Activated CD4-positive, CD25-positive, alpha-beta regulatory T cell (primary cell): ENCODE measurements at regions not wholly inside any gene's neighbourhood (a gene's known extent, or its start where the extent isn't known, plus 50 kb on each side); places are given as distances from the start of the nearest gene placed in this dataset.
"Not testable (repeated sequence)": the region's sequence is repeated elsewhere in the genome, so short reads cannot be mapped to it uniquely, and the experiment has no call there.

Source experiments
- DNase-seq, 4 experiments: peaks; one replicate each; lab custom pipeline; 2025; lab: John Stamatoyannopoulos, UW

DNA sequence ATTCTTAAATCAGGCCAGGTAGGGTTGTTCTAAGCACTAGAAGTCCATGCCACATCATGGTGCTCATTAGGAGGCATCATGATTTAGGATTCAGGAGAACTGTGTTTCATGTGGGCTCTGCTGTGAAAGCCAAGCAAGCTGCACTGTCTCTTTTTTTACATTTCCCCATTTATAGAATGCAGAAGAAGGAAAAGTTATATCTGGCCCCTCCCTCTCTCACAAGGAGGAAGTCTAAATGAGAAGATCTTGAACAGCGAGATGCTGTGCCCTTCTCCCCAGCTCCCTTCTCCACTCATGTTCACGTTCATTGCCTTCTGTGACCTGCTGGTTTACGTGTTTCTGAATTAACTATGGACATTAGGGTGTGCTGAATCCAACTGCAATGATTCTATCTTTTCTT, 178.5 kb upstream of the RASGRP1 start:
- DNase-seq: no peak

DNA sequence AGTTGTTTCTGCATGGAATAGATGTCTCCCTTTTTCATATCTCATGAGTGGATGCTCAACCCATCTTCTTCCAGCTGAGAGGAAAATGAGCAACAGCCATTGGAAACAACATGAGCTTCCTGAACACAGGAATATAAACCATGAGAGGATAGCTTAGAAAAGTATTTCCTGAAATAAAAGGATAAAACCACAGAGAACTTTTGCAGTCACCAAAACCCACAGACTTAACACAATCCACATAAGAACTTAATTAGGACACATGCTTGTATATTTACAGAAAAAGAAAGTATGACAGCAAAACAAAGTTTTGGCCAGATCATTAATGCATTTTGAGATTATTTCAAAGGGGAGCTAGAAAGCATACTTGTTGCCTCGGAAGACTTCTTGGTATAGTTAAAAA, 180.5 kb upstream of the RASGRP1 start:
- no peak for DNase-seq

GRCh38 chr15:38745626-38746025, 181.0 kb upstream of the RASGRP1 start:
- no peak for DNase-seq

DNA sequence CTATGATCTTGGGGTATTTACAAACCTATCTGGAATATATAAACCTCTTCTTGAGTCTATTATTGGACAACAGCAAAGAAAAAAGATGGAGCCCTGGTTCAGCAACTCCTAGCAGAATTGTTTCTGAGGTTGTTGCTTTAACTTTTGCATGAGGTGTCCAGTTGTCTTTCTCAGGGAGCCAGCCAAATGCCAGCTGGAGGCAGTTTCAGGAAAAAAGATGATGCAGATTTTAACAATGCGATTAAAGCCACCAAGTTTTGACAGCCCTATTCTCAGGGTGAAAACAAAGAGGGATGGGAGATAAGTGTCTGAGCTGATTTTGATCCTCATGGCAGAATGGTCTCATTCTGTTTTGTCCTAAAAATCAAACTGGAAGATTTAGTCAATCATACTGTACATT, 181.6 kb upstream of the RASGRP1 start:
- no peak for DNase-seq

DNA sequence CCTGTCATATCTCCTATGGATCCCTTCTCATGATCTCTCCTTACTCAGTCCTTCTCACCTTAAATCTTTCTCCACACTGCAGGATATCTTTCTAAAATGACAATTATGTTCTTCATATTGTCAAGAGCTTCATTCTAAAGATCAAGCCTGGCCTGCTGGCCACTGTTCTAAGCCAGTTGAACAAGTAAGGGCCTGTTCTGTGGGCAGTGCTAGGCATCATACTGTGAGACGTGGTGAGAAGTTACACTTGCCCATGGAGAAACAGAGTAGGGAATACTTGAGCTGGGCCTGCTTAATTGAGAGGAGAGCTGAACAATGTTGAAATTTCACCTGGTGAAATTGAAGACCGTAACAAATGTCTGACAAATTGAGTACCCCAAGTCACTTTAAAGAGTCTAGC, 184.1 kb upstream of the RASGRP1 start:
- no peak for DNase-seq

- DNase-seq: no peak
These were observed 186.2 kb upstream of the RASGRP1 start for GRCh38 chr15:38750786-38751185.

- no peak for DNase-seq
These were observed 191.1 kb upstream of the RASGRP1 start for GRCh38 chr15:38755718-38756117.

DNA sequence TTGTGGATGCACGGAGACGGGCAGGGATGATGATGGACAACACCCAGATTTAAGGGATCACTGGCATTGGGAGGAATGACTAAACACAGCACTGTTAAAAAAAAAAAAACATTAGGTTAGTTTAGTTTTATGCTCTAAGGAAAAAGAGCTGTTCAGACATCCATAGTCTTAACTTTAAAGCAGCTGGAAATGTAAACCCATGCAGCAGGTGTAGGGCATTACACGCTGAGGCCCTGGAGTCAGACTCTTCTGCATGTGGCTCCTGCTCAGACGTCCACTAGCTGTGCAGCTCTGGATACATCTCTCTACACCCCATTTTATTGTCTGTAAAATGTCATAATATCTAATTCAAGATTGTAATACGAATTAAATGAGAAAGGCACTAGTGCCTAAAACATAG, 191.8 kb upstream of the RASGRP1 start:
- DNase-seq: no peak

- DNase-seq: no peak
These were observed 193.4 kb upstream of the RASGRP1 start for GRCh38 chr15:38758043-38758442.

- DNase-seq: no peak
These were observed 197.1 kb upstream of the RASGRP1 start for GRCh38 chr15:38761681-38762080.

DNA sequence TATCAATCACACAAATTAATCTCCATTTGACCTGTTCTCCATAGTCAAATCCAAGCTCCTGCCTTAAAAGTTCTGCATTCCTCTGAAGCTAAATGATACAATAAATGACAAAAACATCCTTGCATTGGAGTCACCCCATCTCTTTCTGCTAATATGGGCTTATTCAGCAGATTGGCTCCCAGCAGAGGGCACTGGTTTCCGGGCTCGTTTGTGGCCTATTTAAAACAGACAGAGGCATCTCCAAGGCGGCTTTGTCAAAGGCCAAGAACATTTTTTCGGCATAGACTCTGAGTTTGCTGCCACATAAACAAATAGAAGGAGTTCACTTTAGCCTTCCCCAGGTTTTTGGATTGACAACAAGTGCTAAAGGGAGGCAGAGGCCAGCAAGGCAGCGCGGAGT, 204.4 kb upstream of the RASGRP1 start:
- no peak for DNase-seq

DNA sequence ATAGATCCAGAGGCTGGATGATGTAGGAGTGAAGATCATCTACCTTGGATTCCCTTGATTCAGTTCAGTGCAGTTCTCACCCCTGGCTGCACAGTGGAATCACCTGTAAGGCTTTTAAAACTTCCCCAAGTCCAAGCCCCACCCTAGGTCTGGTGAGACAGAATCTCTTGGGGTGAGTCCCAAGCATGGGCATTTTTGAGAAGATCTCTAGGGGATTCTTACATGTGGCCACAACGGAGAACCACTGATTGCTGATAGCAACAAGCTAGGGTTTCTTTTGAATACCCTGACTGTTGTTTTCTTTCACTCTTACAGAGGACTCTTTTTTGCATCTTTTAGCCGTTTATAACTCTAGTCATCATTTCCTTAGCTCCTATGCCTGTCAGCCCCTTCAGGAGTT, 204.9 kb upstream of the RASGRP1 start:
- DNase-seq: no peak

DNA sequence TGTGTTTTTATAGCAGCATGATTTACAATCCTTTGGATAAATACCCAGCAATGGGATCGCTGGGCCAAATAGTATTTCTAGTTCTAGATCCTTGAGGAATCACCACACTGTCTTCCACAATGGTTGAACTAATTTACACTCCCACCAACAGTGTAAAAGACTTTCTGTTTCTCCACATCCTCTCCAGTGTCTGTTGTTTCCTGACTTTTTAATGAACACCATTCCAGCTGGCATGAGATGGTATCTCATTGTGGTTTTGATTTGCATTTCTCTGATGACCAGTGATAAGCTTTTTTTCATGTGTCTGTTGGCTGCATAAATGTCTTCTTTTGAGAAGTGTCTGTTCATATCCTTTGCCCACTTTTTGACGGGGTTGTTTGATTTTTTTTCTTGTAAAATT, 209.5 kb upstream of the RASGRP1 start:
- DNase-seq: not testable (repeated sequence)

- DNase-seq: no peak
These were observed 216.6 kb upstream of the RASGRP1 start for GRCh38 chr15:38781196-38781595.

DNA sequence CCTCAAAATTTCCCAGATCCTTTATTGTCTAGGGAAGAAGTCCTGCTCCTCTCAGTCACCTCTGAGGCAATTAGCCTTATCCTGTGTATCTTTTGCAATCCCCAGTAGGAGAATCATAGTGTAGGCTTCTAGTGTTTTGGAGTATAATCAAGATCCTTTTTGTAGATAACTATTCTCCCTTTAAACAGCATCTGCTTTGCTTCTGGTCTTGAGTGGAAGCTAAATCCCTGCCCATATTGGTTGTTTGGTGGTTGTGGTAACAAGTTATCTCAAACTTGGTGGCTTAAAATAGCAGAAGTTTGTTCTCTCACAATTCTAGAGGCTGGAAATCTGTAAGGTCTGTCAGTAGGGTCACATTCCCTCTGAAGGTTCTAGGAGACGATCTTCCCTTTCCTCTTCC, 217.5 kb upstream of the RASGRP1 start:
- DNase-seq: no peak

GRCh38 chr15:38788918-38789317, 224.3 kb upstream of the RASGRP1 start:
- DNase-seq: no peak

GRCh38 chr15:38789566-38789965, 225.0 kb upstream of the RASGRP1 start:
- no peak for DNase-seq

DNA sequence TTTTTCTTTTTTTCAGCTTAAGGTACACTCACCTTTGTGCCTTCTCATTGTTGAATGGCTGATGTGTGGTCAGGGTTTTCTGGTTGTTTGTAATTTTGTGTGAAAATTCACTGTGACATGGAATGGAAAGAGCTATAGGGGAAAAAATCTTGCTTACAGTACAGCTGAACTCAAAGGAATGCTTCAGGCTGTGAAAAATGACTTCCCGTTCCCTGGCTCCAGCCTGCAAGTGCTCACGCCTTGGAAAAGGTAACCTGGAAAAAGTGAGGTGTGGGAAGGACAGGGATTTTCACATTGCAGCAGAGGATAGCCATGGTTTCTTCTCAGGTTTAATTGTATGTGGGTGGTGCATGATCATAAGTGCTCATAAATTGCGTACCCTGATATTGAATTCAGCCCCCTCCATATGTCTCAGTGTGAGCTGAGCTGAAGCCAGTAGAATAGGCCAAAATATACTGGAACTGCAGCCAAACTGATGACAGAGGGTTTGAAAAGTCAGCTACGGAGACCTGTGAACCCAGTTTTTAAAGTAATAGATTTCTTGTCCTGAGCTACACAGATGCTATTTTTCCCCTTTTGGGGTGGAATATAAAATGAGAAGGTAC, 228.7 kb upstream of the RASGRP1 start:
- no peak for DNase-seq

GRCh38 chr15:38795471-38796245, 231.0 kb upstream of the RASGRP1 start:
- no peak for DNase-seq

GRCh38 chr15:38796589-38796988, 232.0 kb upstream of the RASGRP1 start:
- no peak for DNase-seq

- not testable (repeated sequence) for DNase-seq
These were observed 232.9 kb upstream of the RASGRP1 start for GRCh38 chr15:38797506-38797905.

DNA sequence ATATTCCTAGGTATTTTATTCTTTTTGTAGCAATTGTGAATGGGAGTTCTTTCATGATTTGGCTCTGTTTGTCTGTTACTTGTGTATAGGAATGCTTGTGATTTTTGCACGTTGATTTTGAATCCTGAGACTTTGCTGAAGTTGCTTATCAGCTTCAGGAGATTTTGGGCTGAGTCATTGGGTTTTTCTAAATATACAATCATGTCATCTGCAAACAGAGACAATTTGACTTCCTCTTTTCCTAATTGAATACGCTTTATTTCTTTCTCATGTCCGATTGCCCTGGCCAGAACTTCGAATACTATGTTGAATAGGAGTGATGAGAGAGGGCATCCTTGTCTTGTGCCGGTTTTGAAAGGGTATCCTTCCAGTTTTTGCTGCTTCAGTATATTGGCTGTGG, 234.6 kb upstream of the RASGRP1 start:
- DNase-seq: not testable (repeated sequence)

DNA sequence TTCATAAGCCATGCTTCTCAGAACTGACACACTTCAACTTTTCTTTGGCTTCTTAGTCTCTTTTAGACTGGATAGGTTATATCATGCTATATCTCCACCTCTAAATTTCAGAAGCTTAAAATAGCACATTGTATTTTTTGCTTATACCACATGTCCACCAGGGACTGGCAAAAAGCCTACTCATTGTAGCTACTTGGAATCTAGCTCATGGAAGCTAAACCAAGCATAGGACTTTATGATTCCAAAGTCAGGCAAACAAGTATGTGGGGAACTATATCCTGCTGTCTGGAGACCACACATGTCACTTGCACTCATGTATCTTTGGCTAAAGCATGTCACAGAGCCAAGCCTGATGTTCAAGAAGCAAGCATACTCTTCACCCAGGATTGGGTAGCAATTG, 245.0 kb upstream of the RASGRP1 start:
- DNase-seq: no peak

- no peak for DNase-seq
These were observed 246.1 kb upstream of the RASGRP1 start for GRCh38 chr15:38810686-38811085.
